Suprapubic skin (tissue), 4 donors: ENCODE measurements at regions not wholly inside any gene's neighbourhood (a gene's known extent, or its start where the extent isn't known, plus 50 kb on each side); places are given as distances from the start of the nearest gene placed in this dataset.

Experiments used
- DNase-seq, 2 donors: peaks; one replicate each; pipeline ENCODE4 v3.0.0-alpha.2; 2019; ENCODE audit warnings: low spot score in 2 of 2
- H3K27ac ChIP-seq: fragments of 200-600 bp; sonication (generic); one replicate; pipeline ENCODE4 v1.5.1; 2019
- H3K27me3 ChIP-seq: fragments of 200-600 bp; sonication (generic); one replicate; pipeline ENCODE4 v1.5.1; 2019
- H3K36me3 ChIP-seq: fragments of 200-600 bp; sonication (generic); one replicate; pipeline ENCODE4 v1.5.1; 2019
- H3K4me1 ChIP-seq: fragments of 200-600 bp; sonication (generic); one replicate; pipeline ENCODE4 v1.5.1; 2019
- H3K4me3 ChIP-seq: fragments of 200-600 bp; sonication (generic); one replicate; pipeline ENCODE4 v1.5.1; 2019; ENCODE audit warnings: mild to moderate bottlenecking
- H3K9me3 ChIP-seq: fragments of 200-600 bp; sonication (generic); one replicate; pipeline ENCODE4 v1.5.1; 2019
- EP300 ChIP-seq: sonication (generic); formaldehyde crosslinking; IDR thresholded peaks from one replicate; pipeline ENCODE4 v1.6.1; 2017; ENCODE audit warnings: antibody characterized with exemption
- POLR2A ChIP-seq, 2 donors: fragments of 450-650 bp; IDR thresholded peaks; one replicate each; pipeline ENCODE4 v1.6.1; 2017; ENCODE audit warnings: antibody characterized with exemption in 2 of 2, mild to moderate bottlenecking in 2 of 2, moderate library complexity in 2 of 2
- POLR2AphosphoS5 ChIP-seq, 3 donors: sonication (generic); formaldehyde crosslinking; IDR thresholded peaks; one replicate each; pipeline ENCODE4 v1.6.1; 2017; ENCODE audit warnings: antibody characterized with exemption in 3 of 3
- whole genome bisulfite sequencing: methylation state at CpG from one replicate; pipeline ENCODE4 v1.1.5; 2018; 5-methylcytosine and 5-hydroxymethylcytosine counted together
- TF ChIP-seq, protein P1 (sequence below), 2 donors: fragments of 200-600 bp in 1 of 2; fragments of 450-650 bp in 1 of 2; sonication (generic) in 1 of 2; IDR thresholded peaks; one replicate each; pipeline ENCODE4 v1.5.1; 2016 to 2019; ENCODE audit warnings: antibody characterized with exemption in 2 of 2, mild to moderate bottlenecking in 1 of 2, moderate library complexity in 1 of 2

DNA sequence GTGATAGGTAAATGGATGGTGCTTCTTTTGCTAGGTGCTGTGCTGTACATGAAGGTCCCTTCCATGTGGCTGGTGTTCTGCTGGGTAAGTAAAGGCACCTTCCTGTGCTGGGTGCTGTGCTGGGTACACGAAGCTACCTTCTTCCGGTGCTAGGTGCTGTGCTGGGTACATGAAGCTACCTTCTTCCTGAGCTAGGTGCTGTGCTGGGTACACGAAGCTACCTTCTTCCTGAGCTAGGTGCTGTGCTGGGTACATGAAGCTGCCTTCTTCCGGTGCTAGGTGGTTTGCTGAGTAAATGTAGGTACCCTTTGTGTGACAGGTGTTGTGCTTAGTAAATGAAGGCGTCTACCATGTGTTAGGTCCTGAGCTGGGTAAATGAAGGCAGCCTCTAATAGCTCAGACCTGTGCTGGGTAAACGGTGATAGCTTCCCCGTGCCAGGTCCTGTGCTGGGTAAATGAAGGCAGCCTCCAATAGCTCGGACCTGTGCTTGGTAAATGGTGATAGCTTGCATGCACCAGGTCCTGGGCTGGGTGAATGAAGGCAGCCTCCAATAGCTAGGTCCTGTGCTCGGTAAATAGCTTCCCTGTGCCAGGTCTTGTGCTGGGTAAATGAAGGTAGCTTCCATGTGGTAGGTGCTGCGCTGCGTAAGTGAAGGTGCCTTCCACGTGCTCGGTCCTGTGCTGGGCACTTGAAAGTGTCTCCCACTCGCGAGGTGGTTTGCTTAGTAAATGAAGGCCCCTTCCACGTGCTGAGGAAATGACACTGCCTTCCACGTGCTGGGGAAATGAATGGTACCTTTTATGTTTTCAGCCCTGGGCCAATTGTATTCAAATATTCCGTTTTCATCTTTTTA, 115.5 kb downstream of the ERMARD start:
- Histone ChIP-seq H3K27ac (no peak overlapping the region), H3K9me3 (no peaks in the 10 kb centered on the region), H3K4me3 (no peak overlapping the region), H3K4me1 (peaks cover 16% of the 10 kb centered on the region), H3K27me3 (no peaks in the 10 kb centered on the region), H3K36me3 (no peaks in the 10 kb centered on the region)
- TF ChIP-seq EP300 (no peak), POLR2A (IDR thresholded peaks at IDR 0.05) (no peak), POLR2AphosphoS5 (IDR thresholded peaks at IDR 0.05) (no peak)
- TF ChIP-seq, protein P1, sequence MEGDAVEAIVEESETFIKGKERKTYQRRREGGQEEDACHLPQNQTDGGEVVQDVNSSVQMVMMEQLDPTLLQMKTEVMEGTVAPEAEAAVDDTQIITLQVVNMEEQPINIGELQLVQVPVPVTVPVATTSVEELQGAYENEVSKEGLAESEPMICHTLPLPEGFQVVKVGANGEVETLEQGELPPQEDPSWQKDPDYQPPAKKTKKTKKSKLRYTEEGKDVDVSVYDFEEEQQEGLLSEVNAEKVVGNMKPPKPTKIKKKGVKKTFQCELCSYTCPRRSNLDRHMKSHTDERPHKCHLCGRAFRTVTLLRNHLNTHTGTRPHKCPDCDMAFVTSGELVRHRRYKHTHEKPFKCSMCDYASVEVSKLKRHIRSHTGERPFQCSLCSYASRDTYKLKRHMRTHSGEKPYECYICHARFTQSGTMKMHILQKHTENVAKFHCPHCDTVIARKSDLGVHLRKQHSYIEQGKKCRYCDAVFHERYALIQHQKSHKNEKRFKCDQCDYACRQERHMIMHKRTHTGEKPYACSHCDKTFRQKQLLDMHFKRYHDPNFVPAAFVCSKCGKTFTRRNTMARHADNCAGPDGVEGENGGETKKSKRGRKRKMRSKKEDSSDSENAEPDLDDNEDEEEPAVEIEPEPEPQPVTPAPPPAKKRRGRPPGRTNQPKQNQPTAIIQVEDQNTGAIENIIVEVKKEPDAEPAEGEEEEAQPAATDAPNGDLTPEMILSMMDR (IDR thresholded peaks at IDR 0.05), result no peak
- 82% methylated on average over 15 of the region's 18 CpGs for WGBS
- no peak for DNase-seq

DNA sequence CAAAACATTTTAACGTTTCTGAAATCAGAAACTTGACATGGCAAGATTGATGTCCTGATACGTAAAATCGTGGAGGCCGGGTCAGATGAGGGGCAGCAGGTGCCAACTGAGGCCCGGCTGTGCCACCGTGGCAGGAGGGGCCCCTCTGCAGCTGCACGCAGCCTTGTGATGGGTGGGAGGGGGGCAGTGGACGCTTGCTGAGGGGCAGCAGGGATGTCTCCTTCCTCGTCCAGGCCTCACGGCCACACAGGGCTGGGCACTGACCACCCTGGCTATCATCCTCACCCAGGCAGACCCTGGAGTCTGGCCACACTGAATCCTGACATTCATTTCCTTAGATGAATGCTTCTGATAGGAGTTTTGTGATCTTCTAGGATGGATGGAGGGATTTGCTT, 114.7 kb downstream of the ERMARD start:
- Histone ChIP-seq H3K27ac (no peak overlapping the region), H3K9me3 (no peaks in the 10 kb centered on the region), H3K4me1 (peaks cover 16% of the 10 kb centered on the region), H3K4me3 (no peak overlapping the region), H3K36me3 (no peaks in the 10 kb centered on the region), H3K27me3 (no peaks in the 10 kb centered on the region)
- TF ChIP-seq, protein P1 (IDR thresholded peaks at IDR 0.05), result no peak
- WGBS, result 84% methylated on average over 10 of the region's 10 CpGs
- DNase-seq, result no peak

DNA sequence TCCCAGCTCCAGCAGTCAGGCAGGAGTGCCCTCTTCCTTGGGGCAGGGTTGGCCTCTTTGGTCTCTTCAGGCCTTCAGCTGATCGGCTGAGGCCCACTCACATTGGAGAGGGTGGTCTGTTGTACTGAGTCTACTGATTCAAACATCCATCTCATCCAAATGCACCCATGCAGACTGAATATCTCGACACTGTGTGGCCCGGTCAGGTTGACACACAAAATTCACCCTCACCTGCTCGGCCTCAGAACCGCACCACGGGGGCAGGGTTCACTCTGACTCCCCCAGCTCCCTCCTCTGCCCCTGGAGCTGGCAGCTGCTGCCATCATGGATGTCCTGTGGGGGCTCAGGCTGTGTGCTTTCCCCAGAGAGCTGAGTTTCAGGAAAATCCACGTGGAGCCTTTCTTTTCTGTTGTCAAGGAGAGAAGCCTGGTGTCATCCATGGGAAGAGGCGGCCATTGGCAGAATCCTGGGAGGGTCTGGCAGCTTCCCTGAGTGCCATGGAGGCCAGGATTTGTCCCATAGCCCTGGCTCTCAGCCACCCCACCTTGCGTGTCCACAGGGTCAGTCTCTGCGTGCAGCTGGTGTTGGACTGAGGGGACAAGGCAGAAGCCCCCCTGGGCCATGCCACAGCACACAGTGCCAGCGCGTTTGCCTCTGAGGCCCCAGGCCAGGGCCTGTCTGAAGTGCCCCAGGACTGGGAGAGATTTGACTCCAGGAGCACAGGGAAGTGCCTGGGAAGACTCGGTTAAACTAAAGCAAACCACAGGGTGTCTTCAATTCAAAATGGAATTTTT, 114.1 kb downstream of the ERMARD start:
- DNase-seq, result no peak
- H3K27me3 ChIP-seq, result no peaks in the 10 kb centered on the region
- no peaks in the 10 kb centered on the region for H3K9me3 ChIP-seq
- H3K4me3 ChIP-seq, result no peak overlapping the region
- H3K27ac ChIP-seq, result no peak overlapping the region
- WGBS, result 79% methylated on average over 5 of the region's 13 CpGs
- H3K36me3 ChIP-seq, result no peaks in the 10 kb centered on the region
- TF ChIP-seq POLR2AphosphoS5 (IDR thresholded peaks at IDR 0.05) (no peak), POLR2A (IDR thresholded peaks at IDR 0.05) (no peak), EP300 (no peak)
- TF ChIP-seq, protein P1 (IDR thresholded peaks at IDR 0.05), result no peak
- peaks cover 16% of the 10 kb centered on the region for H3K4me1 ChIP-seq

DNA sequence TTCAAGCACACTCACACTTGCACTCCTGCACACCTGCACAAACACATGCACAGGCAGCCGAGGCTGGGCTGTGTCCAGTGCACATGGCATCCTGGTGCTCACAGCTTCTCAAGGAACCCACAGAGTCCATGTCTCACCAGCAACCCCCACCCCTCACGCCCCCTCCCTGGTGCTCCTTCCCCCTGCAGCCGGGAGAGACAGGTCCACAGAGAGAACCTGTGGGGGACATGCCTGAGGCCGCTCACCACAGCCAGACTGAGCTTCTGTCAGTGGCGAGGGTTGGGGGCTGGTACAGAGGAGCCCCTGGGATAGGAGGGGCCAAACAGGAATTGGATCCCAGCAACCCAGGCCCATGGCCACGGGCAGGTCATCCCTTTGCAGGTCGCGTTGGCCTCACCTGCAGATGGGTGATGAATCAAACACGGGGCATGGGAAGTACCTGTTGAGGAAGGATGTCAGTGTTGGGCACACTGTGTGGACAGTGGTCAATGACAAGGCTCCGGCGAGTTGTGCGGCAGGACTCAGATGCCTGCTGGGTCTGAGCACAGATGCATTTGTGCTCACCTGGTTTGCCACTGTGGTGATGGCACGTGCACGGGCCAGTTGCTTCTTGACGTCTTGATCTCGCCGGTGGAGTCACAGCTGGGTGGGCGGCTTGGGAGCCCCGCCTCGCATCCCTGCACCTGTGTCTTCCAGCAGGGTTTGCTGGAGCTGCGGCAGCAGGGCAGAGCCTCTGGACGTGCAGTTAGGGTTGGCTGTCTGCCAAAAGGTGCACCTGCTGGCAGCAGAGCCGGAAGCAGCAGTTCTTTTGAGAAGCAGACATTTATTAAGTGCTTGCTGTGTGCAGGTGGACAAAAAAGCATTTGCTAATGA, 113.0 kb downstream of the ERMARD start:
- no peak for DNase-seq
- TF ChIP-seq POLR2AphosphoS5 (IDR thresholded peaks at IDR 0.05) (no peak), EP300 (no peak), POLR2A (IDR thresholded peaks at IDR 0.05) (no peak)
- TF ChIP-seq, protein P1 (IDR thresholded peaks at IDR 0.05), result no peak
- 53% methylated on average over 10 of the region's 23 CpGs for WGBS

More for the DNA sequence above, 113.0 kb downstream of the ERMARD start:
- Histone ChIP-seq H3K4me1 (peaks cover 16% of the 10 kb centered on the region), H3K36me3 (no peaks in the 10 kb centered on the region), H3K27me3 (no peaks in the 10 kb centered on the region), H3K27ac (no peak overlapping the region), H3K9me3 (no peaks in the 10 kb centered on the region), H3K4me3 (no peak overlapping the region)
